Endothelial cell of umbilical vein (primary cell): ENCODE measurements at regions not wholly inside any gene's neighbourhood (a gene's known extent, or its start where the extent isn't known, plus 50 kb on each side); places are given as distances from the start of the nearest gene placed in this dataset.

ENCODE experiments used
- BruUV-seq: library from RNA; stranded (reverse); fragments of 400-500 nt; replicated peaks from 2 replicates; lab custom pipeline; 2021; lab: Mats Ljungman, UMichigan
- CTCF ChIA-PET: fragments of 300-600, 350-600 bp; sonication (Branson Sonifier 250); formaldehyde crosslinking; loops from one replicate; lab custom pipeline; 2021; ENCODE audit warnings: antibody characterized with exemption, inconsistent platforms; lab: Charles Lee
- POLR2A ChIA-PET: fragments of 300-600, 350-600 bp; sonication (Branson Sonifier 250); formaldehyde crosslinking; loops from one replicate; lab custom pipeline; 2021; ENCODE audit warnings: antibody characterized with exemption, inconsistent platforms; lab: Charles Lee
- DNase-seq: peaks from one replicate; pipeline ENCODE4 v3.0.0-alpha.2; 2011; ENCODE audit warnings: low read depth, low spot score
- FAIRE-seq: peaks from 2 replicates; lab custom pipeline; 2011; peaks lifted over from hg19 to GRCh38; lab: Jason Lieb, UNC
- H2AFZ ChIP-seq: 2 replicates; pipeline ENCODE4 v1.6.0; 2012; ENCODE audit warnings: low read depth, low read length, control low read depth, inconsistent platforms
- H3K27ac ChIP-seq: 2 replicates; pipeline ENCODE4 v1.5.1; 2011; ENCODE audit warnings: low read depth, mild to moderate bottlenecking, control low read depth, low read length, moderate library complexity; ENCODE audit not compliant: insufficient read depth
- H3K27me3 ChIP-seq, 2 experiments: 2 replicates each; pipeline versions ENCODE4 v1.6.0 to v1.6.1; 2011; ENCODE audit warnings: low read length in 2 of 2, mixed read lengths in 1 of 2; ENCODE audit not compliant: control insufficient read depth in 2 of 2, insufficient read depth in 2 of 2
- H3K36me3 ChIP-seq, 2 experiments: 2 replicates in 1 of 2; 3 replicates in 1 of 2; pipeline ENCODE4 v1.5.1; 2011; ENCODE audit warnings: low read length in 2 of 2, mild to moderate bottlenecking in 1 of 2, moderate library complexity in 1 of 2; ENCODE audit not compliant: control insufficient read depth in 2 of 2, insufficient read depth in 2 of 2; ENCODE audit errors: extremely low read depth in 1 of 2
- H3K4me1 ChIP-seq: 3 replicates; pipeline ENCODE4 v1.5.1; 2011; ENCODE audit warnings: mild to moderate bottlenecking, low read length; ENCODE audit not compliant: control insufficient read depth, insufficient read depth; ENCODE audit errors: extremely low read depth
- H3K4me2 ChIP-seq: 2 replicates; pipeline ENCODE4 v1.6.1; 2011; ENCODE audit warnings: low read length, control low read depth, mixed read lengths; ENCODE audit not compliant: insufficient read depth
- H3K4me3 ChIP-seq, 3 experiments: fragments of 200-600 bp in 1 of 3; sonication (generic), shearing (Covaris generic) in 1 of 3; replicated peaks in 1 of 3; 2 replicates each; pipeline ENCODE4 v1.5.1; 2011 to 2016; ENCODE audit warnings: control low read depth in 3 of 3, low read length in 3 of 3, mild to moderate bottlenecking in 2 of 3, inconsistent platforms in 1 of 3, low read depth in 1 of 3, moderate library complexity in 1 of 3; ENCODE audit not compliant: insufficient read depth in 1 of 3
- H3K79me2 ChIP-seq: 2 replicates; pipeline ENCODE4 v1.6.0; 2012; ENCODE audit warnings: low read length, inconsistent platforms; ENCODE audit not compliant: control insufficient read depth, insufficient read depth
- H3K9ac ChIP-seq: replicated peaks from 2 replicates; pipeline ENCODE3; 2011; ENCODE audit warnings: low read length, control low read depth; ENCODE audit not compliant: insufficient read depth; ENCODE audit errors: extremely low read depth
- H3K9me1 ChIP-seq: replicated peaks from 3 replicates; pipeline ENCODE4 v1.6.0; 2011; ENCODE audit warnings: mild to moderate bottlenecking, low read length; ENCODE audit not compliant: control insufficient read depth, insufficient read depth; ENCODE audit errors: extremely low read depth
- H3K9me3 ChIP-seq: replicated peaks from 2 replicates; pipeline ENCODE4 v1.5.1; 2012; ENCODE audit warnings: low read length, inconsistent platforms; ENCODE audit not compliant: control insufficient read depth, insufficient read depth
- H4K20me1 ChIP-seq: replicated peaks from 2 replicates; pipeline ENCODE3; 2011; ENCODE audit warnings: mild to moderate bottlenecking, low read length; ENCODE audit not compliant: control insufficient read depth, insufficient read depth; ENCODE audit errors: extremely low read depth
- EZH2 ChIP-seq: IDR thresholded peaks from 2 replicates; pipeline ENCODE4 v1.6.1; 2012; ENCODE audit warnings: borderline replicate concordance, low read depth, mild to moderate bottlenecking, moderate library complexity, low read length, inconsistent platforms; ENCODE audit not compliant: severe bottlenecking
- FOS ChIP-seq: IDR thresholded peaks from 2 replicates; pipeline ENCODE4 v1.6.1; 2011; ENCODE audit warnings: mild to moderate bottlenecking, low read length, moderate library complexity, borderline replicate concordance; ENCODE audit not compliant: insufficient read depth
- GATA2 ChIP-seq: IDR thresholded peaks from 2 replicates; pipeline ENCODE4 v1.7.0; 2011; ENCODE audit warnings: low read depth, mild to moderate bottlenecking, moderate library complexity, mixed read lengths, low read length; ENCODE audit not compliant: insufficient read length, insufficient read depth
- JUN ChIP-seq: IDR thresholded peaks from 2 replicates; pipeline ENCODE4 v1.6.1; 2011; ENCODE audit warnings: borderline replicate concordance, low read depth; ENCODE audit not compliant: insufficient read length, insufficient read depth
- MAX ChIP-seq: IDR thresholded peaks from 2 replicates; pipeline ENCODE4 v1.6.1; 2011; ENCODE audit not compliant: insufficient read depth, insufficient read length
- MYC ChIP-seq: IDR thresholded peaks from one replicate; pipeline ENCODE4 v1.6.1; 2011; ENCODE audit warnings: mild to moderate bottlenecking, low read depth, low read length
- POLR2A ChIP-seq: IDR thresholded peaks from 2 replicates; pipeline ENCODE4 v1.6.1; 2012; ENCODE audit warnings: low read depth, mild to moderate bottlenecking, control low read depth, low read length
- POLR2AphosphoS5 ChIP-seq: IDR thresholded peaks from 2 replicates; pipeline ENCODE4 v1.6.1; 2012; ENCODE audit warnings: low read depth, mild to moderate bottlenecking, control low read depth, low read length, moderate library complexity; ENCODE audit not compliant: insufficient read depth
- dilution Hi-C: fragments of 300-500 bp; cut with MboI; formaldehyde crosslinking; loops from one replicate; pipeline ENCODE4 v1.15.0; 2019; ENCODE audit warnings: low sequenced_read_pairs; ENCODE audit not compliant: extremely low pct_ligation_motif_present
- intact Hi-C: fragments of 100-400 bp; cut with micrococcal nuclease; formaldehyde crosslinking; loops from one replicate; pipeline ENCODE4 v1.10.0; 2022
- TF ChIP-seq, protein P1 (sequence below), 2 donors: IDR thresholded peaks; 1 replicate in 1 of 2; 2 replicates in 1 of 2; pipeline ENCODE4 v1.5.1; 2011; ENCODE audit warnings: low read length in 2 of 2, mild to moderate bottlenecking in 2 of 2, moderate library complexity in 2 of 2, control low read depth in 1 of 2, inconsistent platforms in 1 of 2, low read depth in 1 of 2; ENCODE audit not compliant: insufficient read depth in 1 of 2; ENCODE audit errors: extremely low read depth in 1 of 2

DNA sequence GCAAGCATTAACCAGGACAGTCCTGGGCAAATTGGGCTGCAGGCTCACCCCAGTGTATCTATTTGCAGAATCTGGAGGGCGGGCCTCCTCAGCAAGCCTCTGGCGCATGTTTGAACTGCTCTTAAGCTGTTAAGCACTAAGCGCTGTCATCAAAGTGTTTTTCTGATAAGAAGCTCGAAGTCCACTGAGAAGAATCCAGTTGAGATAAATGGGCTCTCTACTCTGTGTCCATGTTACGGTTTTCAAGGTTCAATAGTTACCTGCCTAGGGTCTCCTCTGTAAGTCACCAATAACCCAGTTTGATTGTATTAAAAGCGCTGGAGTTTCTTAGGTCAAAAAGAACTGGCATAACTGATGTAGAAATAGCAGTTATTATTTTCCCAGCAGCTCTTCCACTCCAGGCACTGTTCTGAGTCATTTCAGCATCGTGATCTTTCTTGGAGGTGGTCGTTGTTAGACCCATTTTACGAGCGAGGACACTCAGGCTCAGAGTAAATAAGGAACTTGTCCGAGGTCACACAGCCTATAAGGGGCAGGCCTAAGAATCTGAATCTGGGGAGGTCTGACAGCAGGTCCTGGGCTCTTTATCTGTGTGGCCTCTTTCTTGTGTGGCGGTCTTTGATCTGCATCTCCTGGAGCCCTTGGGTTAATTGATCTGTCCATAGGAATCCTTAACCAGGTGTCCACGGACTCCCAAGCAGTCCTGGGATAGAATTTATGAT lies 207.4 kb upstream of the ZNF217 start:
- intact Hi-C loops, result loop anchor here (10.0 kb wide), 1 partner anchor 1586 kb away; no protein-coding TSS in a partner anchor
- POLR2A ChIA-PET, result no interaction called here
- H2AFZ ChIP-seq, result no peak overlapping the region

More for the DNA sequence above, 207.4 kb upstream of the ZNF217 start:
- peaks cover 3% of the 10 kb centered on the region for H3K4me1 ChIP-seq
- no peak overlapping the region for H3K4me3 ChIP-seq
- no peak overlapping the region for H3K9ac ChIP-seq
- H3K36me3 ChIP-seq, result no peaks in the 10 kb centered on the region
- H3K27ac ChIP-seq, result no peak overlapping the region
- H4K20me1 ChIP-seq, result no peaks in the 10 kb centered on the region
- dilution Hi-C loops, result no loop called here
- no peak overlapping the region for H3K4me2 ChIP-seq
- H3K9me1 ChIP-seq, result no peaks in the 10 kb centered on the region
- DNase-seq, result no peak
- TF ChIP-seq JUN (no peak), POLR2AphosphoS5 (no peak), MYC (no peak), POLR2A (no peak), MAX (no peak), EZH2 (no peak), FOS (no peak), GATA2 (no peak)
- TF ChIP-seq, protein P1, sequence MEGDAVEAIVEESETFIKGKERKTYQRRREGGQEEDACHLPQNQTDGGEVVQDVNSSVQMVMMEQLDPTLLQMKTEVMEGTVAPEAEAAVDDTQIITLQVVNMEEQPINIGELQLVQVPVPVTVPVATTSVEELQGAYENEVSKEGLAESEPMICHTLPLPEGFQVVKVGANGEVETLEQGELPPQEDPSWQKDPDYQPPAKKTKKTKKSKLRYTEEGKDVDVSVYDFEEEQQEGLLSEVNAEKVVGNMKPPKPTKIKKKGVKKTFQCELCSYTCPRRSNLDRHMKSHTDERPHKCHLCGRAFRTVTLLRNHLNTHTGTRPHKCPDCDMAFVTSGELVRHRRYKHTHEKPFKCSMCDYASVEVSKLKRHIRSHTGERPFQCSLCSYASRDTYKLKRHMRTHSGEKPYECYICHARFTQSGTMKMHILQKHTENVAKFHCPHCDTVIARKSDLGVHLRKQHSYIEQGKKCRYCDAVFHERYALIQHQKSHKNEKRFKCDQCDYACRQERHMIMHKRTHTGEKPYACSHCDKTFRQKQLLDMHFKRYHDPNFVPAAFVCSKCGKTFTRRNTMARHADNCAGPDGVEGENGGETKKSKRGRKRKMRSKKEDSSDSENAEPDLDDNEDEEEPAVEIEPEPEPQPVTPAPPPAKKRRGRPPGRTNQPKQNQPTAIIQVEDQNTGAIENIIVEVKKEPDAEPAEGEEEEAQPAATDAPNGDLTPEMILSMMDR (IDR thresholded peaks at IDR 0.05; ENCODE audit: extremely low read depth in 1 of 2, insufficient read depth in 1 of 2, low read depth in 1 of 2, low read length in 2 of 2), result no peak
- no peaks in the 10 kb centered on the region for H3K79me2 ChIP-seq
- FAIRE-seq, result no peak
- CTCF ChIA-PET, result no interaction called here
- BruUV-seq, result no TSS peak
- no peaks in the 10 kb centered on the region for H3K27me3 ChIP-seq
- no peaks in the 10 kb centered on the region for H3K9me3 ChIP-seq
